ENCODE measurements at regions not wholly inside any gene's neighbourhood (a gene's known extent, or its start where the extent isn't known, plus 50 kb on each side); places are given as distances from the start of the nearest gene placed in this dataset.

- no peak for DNase-seq
These were observed 317.4 kb upstream of the RARB start for GRCh38 chr3:25110642-25111041.

More at GRCh38 chr3:25110642-25111041, 317.4 kb upstream of the RARB start:
- H3K27ac ChIP-seq (ENCODE audit: insufficient read depth, low read length), result no peak overlapping the region
- H2BK5ac ChIP-seq (ENCODE audit: low read depth, low read length, poor library complexity, severe bottlenecking), result no peak overlapping the region
- H3K27me3 ChIP-seq (ENCODE audit: control insufficient read depth, insufficient read depth, low read length), result no peaks in the 10 kb centered on the region
- no CpG with 5 or more reads among the region's 2 CpGs for WGBS, 2 experiments (ENCODE audit: extremely low coverage in 2 of 2, insufficient read length in 1 of 2)
- no peak overlapping the region for H2BK15ac ChIP-seq (ENCODE audit: low read depth, low read length)
- no peak overlapping the region for H4K91ac ChIP-seq (ENCODE audit: insufficient read depth, low read depth, low read length)
- BruUV-seq (replicated peaks), result no TSS peak
- in situ Hi-C loops (cut with MboI; ENCODE audit: low sequenced_read_pairs) (no loop called here), intact Hi-C loops (cut with micrococcal nuclease) (no loop called here), dilution Hi-C loops (cut with HindIII; ENCODE audit: low sequenced_read_pairs, unreplicated experiment) (no loop called here)
- H2BK20ac ChIP-seq (ENCODE audit: low read depth, low read length), result no peak overlapping the region
- H2AFZ ChIP-seq (replicated peaks; ENCODE audit: low read length, poor library complexity), result no peak overlapping the region
- no peaks in the 10 kb centered on the region for H3K36me3 ChIP-seq (ENCODE audit: control insufficient read depth, insufficient read depth, low read length)
- TF ChIP-seq RAD21 (IDR thresholded peaks at IDR 0.05; ENCODE audit: low read length), result no peak
- no peak for TF ChIP-seq RFX5 (IDR thresholded peaks at IDR 0.05; ENCODE audit: low read depth, low read length)
- TF ChIP-seq CHD1 (IDR thresholded peaks at IDR 0.05; ENCODE audit: low read depth, low read length), result no peak
- no peak for TF ChIP-seq USF2 (IDR thresholded peaks at IDR 0.05; ENCODE audit: low read depth, low read length)
- TF ChIP-seq ELK1 (IDR thresholded peaks at IDR 0.05; ENCODE audit: borderline replicate concordance, low read depth, low read length), result no peak
- TF ChIP-seq POLR2A (IDR thresholded peaks at IDR 0.05; ENCODE audit: low read depth, low read length), result no peak
- no peak for TF ChIP-seq MXI1 (IDR thresholded peaks at IDR 0.05; ENCODE audit: borderline replicate concordance, low read depth, low read length)
- no peak for TF ChIP-seq MAFK (IDR thresholded peaks at IDR 0.05; ENCODE audit: low read depth, low read length)
- TF ChIP-seq CTCF (conservative IDR thresholded peaks at IDR 0.05; ENCODE audit: low read depth, low read length), result no peak
- TF ChIP-seq SMC3 (IDR thresholded peaks at IDR 0.05; ENCODE audit: low read depth, low read length), result no peak
- no peak for TF ChIP-seq FOS (IDR thresholded peaks at IDR 0.05; ENCODE audit: low read depth, low read length)
- no peak for TF ChIP-seq CEBPB (IDR thresholded peaks at IDR 0.05; ENCODE audit: low read depth, low read length)
- no peak for TF ChIP-seq MAZ (IDR thresholded peaks at IDR 0.05; ENCODE audit: borderline replicate concordance, low read depth, low read length)
- TF ChIP-seq RCOR1 (IDR thresholded peaks at IDR 0.05; ENCODE audit: insufficient replicate concordance, low read length), result no peak
- TF ChIP-seq NFE2L2 (IDR thresholded peaks at IDR 0.05; ENCODE audit: low read depth, low read length), result no peak
- H4K8ac ChIP-seq (ENCODE audit: low read depth in 2 of 2, low read length in 2 of 2), result no peak overlapping the region
- no peak overlapping the region for H3K18ac ChIP-seq (ENCODE audit: low read depth, low read length)
- H3K4me2 ChIP-seq (ENCODE audit: low read depth, low read length), result no peak overlapping the region
- no peaks in the 10 kb centered on the region for H3K79me1 ChIP-seq (ENCODE audit: low read depth in 1 of 2, low read length in 2 of 2)
- ATAC-seq (ENCODE audit: low read depth), result no peak
- ChIA-PET CTCF (no interaction called here), POLR2A (ENCODE audit: unreplicated experiment) (no interaction called here)
- H3K4me3 ChIP-seq (ENCODE audit: insufficient read depth, low read depth, low read length), result no peak overlapping the region
- no peak overlapping the region for H3K56ac ChIP-seq (ENCODE audit: extremely low read depth, insufficient read depth, low read length)
- no peak overlapping the region for H3K14ac ChIP-seq (replicated peaks; ENCODE audit: low read depth, low read length)
- no peaks in the 10 kb centered on the region for H3K4me1 ChIP-seq (ENCODE audit: control insufficient read depth, insufficient read depth, low read length)
- no peak overlapping the region for H3K4ac ChIP-seq (ENCODE audit: low read depth, low read length)
- no peaks in the 10 kb centered on the region for H3K9me1 ChIP-seq (ENCODE audit: insufficient read depth, low read length)
- H3K9me3 ChIP-seq (ENCODE audit: control insufficient read depth, insufficient read depth, low read length), result 0 out of 2 replicates have a peak, but pooled peaks cover 2% of the 10 kb centered on the region
- H2AK5ac ChIP-seq (ENCODE audit: low read depth, low read length), result no peak overlapping the region
- no peak overlapping the region for H2AK9ac ChIP-seq (replicated peaks; ENCODE audit: low read depth, low read length, poor library complexity)
- H4K20me1 ChIP-seq (ENCODE audit: insufficient read depth, low read length), result no peaks in the 10 kb centered on the region
- no peak overlapping the region for H3K23ac ChIP-seq (ENCODE audit: low read depth, low read length)
- H3K9ac ChIP-seq (ENCODE audit: low read depth, low read length), result no peak overlapping the region
- no peak overlapping the region for H2BK120ac ChIP-seq (ENCODE audit: low read depth, low read length)
- H4K5ac ChIP-seq (ENCODE audit: low read depth, low read length), result no peak overlapping the region
